HG03045 (cell line): ENCODE measurements at regions not wholly inside any gene's neighbourhood (a gene's known extent, or its start where the extent isn't known, plus 50 kb on each side); places are given as distances from the start of the nearest gene placed in this dataset.
"Not testable (repeated sequence)": the region's sequence is repeated elsewhere in the genome, so short reads cannot be mapped to it uniquely, and the experiment has no call there.

Experiments
- ATAC-seq: cut with Tn5 transposase; IDR thresholded peaks from one replicate; pipeline ENCODE4 v1.9.1; 2021; ENCODE audit warnings: mild to moderate bottlenecking, moderate library complexity; ENCODE audit not compliant: unreplicated experiment

DNA sequence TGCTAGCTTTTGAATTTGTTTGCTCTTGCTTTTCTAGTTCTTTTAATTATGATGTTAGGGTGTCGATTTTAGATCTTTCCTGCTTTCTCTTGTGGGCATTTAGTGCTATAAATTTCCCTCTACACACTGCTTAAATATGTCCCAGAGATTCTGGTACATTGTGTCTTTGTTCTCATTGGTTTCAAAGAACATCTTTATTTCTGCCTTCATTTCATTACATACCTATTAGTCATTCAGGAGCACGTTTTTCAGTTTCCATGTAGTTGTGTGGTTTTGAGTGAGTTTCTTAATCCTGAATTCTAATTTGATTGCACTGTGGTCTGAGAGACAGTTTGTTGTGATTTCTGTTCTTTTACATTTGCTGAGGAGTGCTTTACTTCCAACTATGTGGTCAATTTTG, 51.2 kb upstream of the MB21D2 start:
- ATAC-seq = not testable (repeated sequence)

DNA sequence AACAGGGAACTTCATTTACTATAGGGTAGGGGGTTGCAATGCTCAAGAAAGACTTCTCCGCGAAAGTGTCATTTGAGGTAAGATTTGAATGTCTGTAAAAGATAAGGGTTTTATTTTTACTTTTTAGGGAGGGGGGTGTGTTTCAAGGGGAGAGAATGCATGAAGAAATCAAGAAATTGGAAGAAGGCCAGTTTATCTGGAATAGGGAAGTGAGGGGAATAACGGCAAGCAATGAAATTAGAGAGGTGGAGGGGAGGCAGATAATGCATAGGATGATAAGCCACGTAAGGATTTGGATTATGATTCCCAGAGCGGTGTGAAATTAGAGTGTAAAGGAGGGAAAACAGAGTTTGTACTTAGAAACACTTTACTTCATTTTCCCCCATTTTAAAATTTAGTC, 63.0 kb upstream of the MB21D2 start:
- ATAC-seq = no peak

DNA sequence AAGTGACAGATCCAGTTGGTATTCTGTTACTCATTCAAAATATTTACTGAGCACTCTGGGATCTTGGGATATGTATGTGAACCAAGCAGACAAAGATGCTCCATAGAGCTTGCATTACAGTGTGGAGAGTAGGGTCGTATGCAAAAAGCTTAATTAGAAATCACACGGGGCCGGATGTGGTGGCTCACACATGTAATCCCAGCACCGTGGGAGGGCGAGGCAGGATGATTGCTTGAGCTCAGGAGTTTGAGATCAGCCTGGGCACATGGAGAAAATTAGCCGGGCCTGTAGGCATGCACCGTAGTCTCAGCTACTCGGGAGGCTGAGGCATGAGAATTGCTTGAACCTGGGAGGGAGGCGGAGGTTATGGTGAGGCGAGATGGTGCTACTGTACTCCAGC, 68.7 kb upstream of the MB21D2 start:
- no peak for ATAC-seq

DNA sequence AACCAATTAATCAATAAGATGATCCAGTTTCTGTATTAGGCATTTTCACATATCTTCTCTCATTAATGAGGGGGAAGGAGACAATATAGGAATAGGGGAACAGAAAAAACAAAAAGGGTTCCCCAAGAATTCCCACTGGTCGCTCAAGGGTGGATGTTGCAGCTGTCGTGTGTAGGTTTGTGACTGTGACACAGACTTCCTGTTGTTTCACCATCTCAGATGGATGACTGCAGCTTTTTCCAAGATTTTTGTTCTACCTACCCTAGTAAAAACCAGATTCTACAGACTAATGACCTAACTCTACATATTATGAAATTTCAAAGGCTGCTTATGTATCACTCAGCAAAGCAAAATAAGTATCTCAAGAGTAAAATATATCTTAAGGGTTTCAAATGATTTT, 73.7 kb upstream of the MB21D2 start:
- ATAC-seq = no peak

DNA sequence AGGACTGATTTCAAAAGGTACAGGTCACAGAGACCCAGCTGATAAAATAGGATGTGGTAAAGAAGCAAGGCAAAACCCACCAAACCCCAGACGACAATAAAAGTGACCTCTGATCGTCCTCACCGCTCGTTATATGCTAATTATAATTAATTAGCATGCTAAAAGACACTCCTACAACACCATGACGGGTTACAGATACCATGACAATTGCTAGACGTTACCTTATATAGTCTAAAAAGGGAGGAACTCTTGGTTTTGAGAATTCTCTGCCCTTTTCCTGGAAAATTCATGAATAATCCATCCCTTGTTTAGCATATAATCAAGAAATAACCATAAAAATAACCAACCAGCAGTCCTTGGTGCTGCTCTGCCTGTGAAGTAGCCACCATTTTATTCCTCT, 74.7 kb upstream of the MB21D2 start:
- ATAC-seq = no peak

DNA sequence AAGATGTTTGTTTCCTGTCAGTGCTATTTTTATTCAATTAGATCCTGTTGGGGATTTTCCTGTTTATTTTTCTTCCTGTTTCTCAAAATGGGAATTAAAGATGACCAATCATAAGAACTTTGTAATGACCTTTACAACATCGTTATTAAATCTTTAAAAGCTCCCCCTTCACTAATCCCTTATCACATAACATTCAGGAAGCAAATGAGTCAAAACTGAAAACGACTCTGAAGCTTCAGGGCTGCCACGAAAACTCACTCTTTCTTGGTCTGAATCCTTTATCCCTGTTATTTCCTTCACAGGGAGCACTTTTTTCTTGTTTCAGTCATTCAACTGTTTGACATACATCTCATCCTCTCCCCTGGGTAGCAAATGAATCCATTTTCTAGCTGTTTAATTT, 75.8 kb upstream of the MB21D2 start:
- ATAC-seq = no peak

DNA sequence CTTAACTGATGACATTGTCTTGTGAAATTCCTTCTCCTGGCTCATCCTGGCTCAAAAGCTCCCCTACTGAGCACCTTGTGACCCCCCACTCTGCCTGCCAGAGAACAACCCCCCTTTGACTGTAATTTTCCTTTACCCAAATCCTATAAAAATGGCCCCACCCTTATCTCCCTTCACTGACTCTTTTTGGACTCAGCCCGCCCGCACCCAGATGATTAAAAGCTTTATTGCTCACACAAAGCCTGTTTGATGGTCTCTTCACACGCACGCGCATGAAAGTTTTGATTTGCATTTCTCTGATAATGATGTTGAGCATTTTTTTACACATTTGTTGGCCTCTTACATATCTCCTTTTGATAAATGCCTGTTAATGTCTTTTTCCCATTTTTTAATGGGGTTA, 83.5 kb upstream of the MB21D2 start:
- not testable (repeated sequence) for ATAC-seq

DNA sequence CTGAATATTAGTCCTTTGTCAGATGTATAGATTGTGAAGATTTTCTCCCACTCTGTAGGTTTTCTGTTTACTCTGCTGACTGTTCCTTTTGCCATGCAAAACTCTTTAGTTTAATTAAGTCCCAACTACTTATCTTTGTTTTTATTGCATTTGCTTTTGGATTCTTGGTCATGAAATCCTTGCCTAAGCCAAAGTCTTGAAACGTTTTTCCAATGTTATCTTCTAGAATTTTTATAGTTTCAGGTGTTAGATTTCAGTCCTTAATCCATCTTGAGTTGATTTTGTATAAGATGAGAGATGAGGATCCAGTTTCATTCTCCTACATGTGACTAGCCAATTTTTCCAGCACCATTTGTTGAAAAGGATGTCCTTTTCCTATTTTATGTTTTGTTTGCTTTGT, 86.0 kb upstream of the MB21D2 start:
- not testable (repeated sequence) for ATAC-seq

DNA sequence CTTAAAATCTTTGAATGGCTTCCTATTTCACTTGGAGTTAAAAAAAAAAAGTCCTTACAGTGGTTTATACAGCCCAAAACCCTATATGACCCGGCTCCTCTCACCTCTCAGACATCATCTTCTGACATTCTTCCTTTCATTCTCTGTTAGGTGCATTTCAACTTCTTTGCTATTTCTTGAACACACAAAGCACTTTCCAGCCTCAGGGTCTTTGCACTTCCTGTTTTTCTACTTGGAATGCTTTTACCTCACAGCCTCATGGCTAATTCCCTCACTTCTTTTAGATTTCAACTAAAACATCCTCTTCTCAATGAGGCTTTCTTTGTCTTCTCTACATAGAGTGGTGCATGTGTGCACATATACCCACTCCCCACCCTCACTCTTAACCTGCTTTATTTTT, 91.0 kb upstream of the MB21D2 start:
- ATAC-seq = no peak

DNA sequence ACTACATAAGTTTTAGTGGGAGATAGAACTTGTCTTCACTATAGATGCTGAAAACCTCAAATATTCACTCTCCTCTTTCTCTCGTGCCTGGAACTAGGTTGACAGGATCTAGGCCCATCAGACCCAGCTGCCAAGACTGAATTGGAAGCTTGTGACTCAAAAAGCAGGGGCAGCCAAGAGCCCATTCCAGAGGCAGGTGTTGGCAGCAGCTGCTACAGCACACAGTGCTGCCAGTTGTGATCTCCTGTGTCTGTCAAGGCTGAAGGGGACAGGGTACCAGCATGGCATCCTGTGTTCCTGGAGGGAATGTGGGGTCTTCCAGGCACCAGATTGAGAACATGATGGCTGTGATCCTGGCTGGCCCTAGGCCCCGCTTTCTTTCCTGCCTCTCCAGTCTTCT, 92.5 kb upstream of the MB21D2 start:
- no peak for ATAC-seq

DNA sequence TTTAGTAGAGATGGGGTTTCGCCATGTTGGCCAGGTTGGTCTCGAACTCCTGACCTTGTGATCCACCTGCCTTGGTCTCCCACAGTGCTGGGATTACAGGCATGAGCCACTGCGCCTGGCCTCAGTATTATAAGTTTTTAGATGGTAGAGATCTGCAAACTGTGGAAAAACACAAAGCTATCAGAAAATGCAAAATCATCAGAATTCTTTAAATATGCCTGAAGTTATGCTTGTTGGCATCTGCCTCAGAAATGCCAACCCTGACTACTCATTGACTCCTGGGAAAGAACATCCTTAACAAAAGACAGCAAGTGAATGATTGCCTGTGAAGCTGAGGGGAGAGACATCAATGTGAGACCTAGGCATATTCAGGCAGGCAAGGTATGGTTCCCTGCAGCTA, 94.3 kb upstream of the MB21D2 start:
- no peak for ATAC-seq

DNA sequence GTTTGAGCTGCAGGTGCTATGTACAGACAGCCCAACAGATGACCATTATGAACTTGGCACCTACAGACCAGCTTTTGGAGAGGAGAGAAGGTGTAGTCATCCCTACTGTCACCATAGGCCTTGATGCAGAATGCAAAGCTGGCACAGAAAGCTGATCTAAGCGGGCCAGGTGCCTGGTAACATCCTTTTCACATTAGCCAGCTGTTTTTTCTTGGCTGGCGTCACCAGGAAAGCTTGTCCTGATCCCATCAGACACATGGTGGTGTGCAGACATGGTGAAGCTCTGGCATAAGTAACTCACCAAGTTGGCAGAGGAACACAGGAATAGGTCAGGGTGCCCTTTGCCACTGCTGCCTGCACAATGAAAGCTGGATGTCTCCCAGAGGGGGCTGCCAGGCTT, 97.2 kb upstream of the MB21D2 start:
- no peak for ATAC-seq

DNA sequence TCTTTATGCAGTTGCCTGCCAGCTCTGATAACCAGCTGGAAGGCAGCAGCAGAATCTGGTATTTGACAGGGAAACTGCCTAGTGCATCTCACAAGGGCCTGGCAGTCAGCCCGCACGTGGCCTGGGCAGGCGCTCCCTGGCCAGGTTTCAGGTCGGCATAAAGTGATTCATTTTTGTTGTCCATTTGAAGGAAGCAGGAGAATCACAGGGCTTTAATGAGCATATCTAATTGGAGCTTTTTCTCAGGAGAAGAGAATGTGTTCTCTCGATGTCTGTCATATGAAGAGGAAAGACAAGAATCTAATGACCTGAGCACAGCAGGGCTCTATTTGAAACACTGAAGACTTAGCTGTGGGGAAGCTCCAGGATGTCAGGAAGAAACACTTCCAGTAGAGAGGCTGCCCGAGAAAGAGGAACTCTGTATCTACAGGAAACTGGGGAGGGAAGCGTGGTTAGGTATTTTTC, 98.8 kb upstream of the MB21D2 start:
- ATAC-seq = no peak

DNA sequence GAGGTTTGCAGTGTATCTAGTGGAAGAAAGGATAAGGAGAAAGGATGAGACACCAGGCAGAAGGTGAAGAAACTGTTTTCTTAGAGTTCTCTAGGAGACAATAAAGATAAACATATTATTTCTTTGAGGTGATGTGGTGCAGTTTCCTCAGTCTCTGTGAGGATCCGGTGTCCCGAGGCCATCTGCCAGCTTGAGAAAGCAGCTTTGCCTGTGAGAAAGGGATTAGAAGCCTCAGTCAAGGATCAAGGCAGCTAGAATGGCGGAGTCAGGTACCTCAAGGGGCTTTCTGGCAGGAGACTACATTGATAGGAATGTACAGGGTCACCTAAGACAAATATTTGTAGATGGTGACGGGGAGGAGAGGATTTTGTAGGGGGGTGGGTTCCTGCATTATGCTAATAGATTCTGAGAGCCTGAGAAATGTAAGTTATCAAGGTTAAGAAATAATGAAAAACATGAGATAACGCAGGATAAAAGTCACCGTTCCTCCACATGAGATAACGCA, 103.9 kb upstream of the MB21D2 start:
- ATAC-seq = no peak

DNA sequence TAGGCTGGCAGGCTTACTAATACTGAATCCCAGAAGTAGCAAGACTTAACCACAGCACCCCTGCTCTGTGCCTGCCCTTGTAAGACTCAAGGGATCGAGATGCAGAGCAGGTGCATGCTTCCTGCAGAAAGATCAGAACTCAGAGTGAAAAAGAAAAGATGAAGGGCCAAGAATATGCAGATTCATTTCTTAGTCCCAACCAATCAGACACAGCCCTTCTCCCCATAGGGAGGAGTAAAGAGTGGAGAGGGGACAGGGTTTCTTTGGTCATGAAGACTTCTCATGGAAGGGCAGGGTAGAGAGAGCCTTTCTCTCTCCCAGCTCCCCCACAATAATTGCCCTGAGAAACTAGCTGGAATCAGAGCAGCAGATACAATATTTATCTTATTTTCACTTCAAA, 105.6 kb upstream of the MB21D2 start:
- no peak for ATAC-seq

DNA sequence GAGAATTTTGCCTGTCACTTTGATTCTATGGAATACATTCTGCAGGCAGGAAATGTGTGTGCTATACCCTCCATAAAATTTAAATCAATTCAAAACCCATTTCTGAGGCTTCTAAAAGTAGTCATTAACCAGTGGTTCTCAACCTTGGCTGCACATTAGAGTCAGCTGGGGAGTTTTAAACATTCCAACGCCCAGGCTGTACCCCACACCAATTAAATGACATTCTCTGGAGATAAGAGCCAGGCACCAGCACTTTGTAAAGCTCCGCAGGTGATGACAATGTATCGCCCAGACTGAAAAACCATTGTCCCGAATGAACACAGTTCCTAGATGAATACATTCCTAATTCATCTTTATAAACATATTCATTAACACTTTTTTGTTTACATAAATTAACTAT, 110.6 kb upstream of the MB21D2 start:
- ATAC-seq = no peak

DNA sequence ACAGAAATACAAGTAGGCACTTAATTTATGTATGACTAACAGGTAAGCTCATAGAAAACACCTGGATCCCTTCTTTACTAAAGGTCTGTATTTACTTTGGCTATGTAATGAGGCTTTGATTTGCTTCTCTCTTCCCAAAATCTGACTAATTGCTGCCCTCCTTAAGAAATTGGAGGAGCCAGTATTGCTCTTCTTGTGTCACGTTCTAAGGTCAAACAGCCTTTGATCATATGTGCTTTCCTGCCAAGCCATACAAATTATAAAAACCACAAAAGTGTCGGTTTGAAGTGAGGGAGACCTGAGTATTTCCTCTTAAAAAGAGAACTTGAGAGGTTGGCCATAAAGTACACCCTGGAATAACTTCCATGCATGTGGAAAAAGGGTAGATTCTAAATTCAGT, 112.1 kb upstream of the MB21D2 start:
- ATAC-seq = no peak

DNA sequence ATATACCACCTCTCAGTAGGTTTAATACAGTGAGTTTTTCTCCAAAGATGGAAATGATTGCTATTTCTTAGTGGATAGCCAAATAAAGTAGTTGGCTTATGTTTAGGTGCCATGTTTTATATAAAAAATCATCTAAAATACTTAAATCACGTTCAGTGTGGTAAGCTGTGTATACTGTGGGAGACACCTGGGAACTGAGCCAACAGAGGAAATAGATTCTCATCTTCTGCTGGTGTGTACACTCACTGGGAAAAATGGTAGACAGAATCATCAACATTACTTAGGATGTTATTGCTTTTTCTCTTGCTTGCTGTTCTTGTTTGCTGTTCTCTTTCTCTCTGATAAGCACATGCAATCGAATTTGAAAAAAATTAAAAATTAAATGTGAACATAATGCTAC, 112.6 kb upstream of the MB21D2 start:
- ATAC-seq = no peak

DNA sequence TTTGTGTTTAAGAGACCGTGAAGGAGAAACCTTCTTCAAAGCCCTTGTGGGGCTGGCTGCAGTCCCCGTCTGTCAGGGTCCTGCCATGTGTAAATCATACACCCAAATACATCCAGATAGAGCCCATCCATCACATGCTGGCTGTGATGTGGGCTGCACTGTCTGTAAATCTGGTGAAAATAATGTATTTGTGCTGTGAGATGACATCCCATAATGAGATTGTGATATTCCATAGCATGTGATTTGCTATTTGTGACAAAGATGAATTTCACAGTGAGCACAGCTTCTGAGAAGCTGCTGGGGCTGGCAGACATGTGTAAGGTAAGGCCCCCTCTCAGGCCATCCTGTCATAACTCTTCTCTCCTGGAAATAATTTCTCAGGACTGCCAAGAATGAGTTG, 114.3 kb upstream of the MB21D2 start:
- no peak for ATAC-seq

DNA sequence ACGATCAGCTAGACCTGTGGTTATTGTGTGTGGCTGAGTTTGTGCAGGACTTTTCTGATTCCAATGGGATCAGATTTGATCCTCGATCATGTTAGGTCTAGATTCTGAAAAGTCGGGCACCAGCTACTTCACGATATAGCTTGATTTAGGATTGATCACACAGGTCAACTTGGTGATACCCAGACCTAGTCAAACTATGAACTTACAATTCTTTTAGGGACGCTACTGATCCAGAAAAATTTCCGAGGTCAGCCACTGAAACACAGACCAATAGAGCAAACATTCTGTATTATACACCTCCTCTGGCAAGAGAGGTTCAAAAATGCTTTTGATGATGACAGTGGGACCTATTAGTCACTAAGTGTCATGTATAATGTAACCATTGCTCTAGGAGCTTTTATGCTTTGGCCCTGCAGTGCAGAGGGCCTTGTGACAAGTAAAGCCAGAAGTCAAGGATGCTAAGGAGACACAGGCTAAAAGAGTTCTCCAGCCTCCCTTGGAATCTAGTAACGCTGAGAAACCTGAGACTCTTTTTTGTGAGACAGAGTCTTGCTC, 115.6 kb upstream of the MB21D2 start:
- ATAC-seq = no peak

DNA sequence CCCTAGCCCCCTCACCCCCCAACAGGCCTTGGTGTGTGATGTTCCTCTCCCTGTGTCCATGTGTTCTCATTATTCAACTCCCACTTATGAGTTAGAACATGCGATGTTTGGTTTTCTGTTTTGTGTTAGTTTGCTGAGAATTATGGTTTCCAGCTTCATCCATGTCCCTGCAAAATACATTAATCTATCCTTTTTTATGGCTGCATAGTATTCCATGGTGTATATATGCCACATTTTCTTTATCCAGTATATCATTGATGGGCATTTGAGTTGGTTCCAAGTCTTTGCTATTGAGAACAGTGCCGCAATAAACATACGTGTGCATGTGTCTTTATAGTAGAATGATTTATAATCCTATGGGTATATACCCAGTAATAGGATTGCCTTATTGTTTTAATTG, 120.2 kb upstream of the MB21D2 start:
- not testable (repeated sequence) for ATAC-seq

DNA sequence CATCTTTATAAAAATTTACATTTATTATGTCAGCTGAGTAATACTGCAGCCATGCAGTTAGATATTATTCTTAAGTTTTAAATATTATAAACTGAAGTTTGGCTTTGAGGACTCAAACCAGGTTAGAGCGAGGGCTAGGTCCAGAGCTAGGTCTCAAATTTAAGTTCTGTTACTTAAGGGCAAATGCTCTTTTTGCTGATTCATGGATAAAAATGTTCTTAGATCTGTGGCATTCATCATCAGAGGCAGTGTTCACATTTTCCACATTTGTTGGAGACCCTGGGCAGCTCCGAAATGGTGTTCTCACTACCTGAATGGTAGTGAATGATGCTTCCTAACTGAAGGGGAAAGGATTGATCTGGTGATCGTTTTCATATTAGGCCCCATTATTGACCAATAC, 121.4 kb upstream of the MB21D2 start:
- ATAC-seq = no peak
